Activated naive CD4-positive, alpha-beta T cell treated with anti-CD3 and anti-CD28 coated beads for 36 hours (primary cell): ENCODE measurements at regions not wholly inside any gene's neighbourhood (a gene's known extent, or its start where the extent isn't known, plus 50 kb on each side); places are given as distances from the start of the nearest gene placed in this dataset.
"Not testable (repeated sequence)": the region's sequence is repeated elsewhere in the genome, so short reads cannot be mapped to it uniquely, and the experiment has no call there.

ENCODE experiments used
- CTCF ChIA-PET: fragments of 350-600 bp; sonication (Branson Sonifier 250); formaldehyde crosslinking; loops from one replicate; lab custom pipeline; 2021; ENCODE audit warnings: antibody characterized with exemption; lab: Charles Lee
- DNase-seq: peaks from one replicate; pipeline ENCODE4 v3.0.0-alpha.2; 2020
- H3K27ac Mint-ChIP-seq: one replicate; pipeline ENCODE4 v1.8.0; 2021; ENCODE audit warnings: mild to moderate bottlenecking, mixed read lengths
- H3K27me3 Mint-ChIP-seq: one replicate; pipeline ENCODE4 v1.8.0; 2021; ENCODE audit warnings: low read depth, mixed read lengths
- H3K36me3 Mint-ChIP-seq: one replicate; pipeline ENCODE4 v1.8.0; 2021; ENCODE audit warnings: low read depth, mixed read lengths
- H3K4me1 Mint-ChIP-seq: one replicate; pipeline ENCODE4 v1.8.0; 2021; ENCODE audit warnings: low read depth, mixed read lengths
- H3K4me3 Mint-ChIP-seq: one replicate; pipeline ENCODE4 v1.8.0; 2021; ENCODE audit warnings: mild to moderate bottlenecking, moderate library complexity, mixed read lengths
- H3K9me3 Mint-ChIP-seq: one replicate; pipeline ENCODE4 v1.8.0; 2021; ENCODE audit warnings: mixed read lengths
- intact Hi-C: fragments of 100-400 bp; cut with micrococcal nuclease; formaldehyde crosslinking; loops from one replicate; pipeline ENCODE4 v1.15.1; 2023

DNA sequence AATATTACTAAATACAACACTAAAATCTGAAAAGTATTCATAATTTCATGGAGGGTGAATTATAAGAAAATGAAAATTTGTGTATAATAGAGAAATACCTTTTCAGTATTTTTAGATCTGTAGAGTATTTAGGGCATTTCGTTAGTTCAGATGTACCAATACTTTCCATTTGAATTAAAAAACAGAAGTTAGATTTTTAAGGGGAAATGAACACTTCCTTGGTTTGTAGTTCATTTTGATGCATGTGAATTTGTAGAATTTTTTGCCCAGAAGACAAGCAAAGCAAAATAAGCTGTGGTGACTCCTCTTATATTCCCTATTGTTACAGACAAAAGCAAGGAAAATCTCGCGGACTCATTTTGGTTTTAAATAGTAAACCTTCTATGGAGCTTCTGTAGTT lies 209.0 kb upstream of the RPS23 start:
- no peaks in the 10 kb centered on the region for H3K9me3 Mint-ChIP-seq
- no peaks in the 10 kb centered on the region for H3K4me1 Mint-ChIP-seq
- CTCF ChIA-PET = no interaction called here
- peaks cover 7% of the 10 kb centered on the region for H3K27me3 Mint-ChIP-seq
- intact Hi-C loops = no loop called here
- no peak overlapping the region for H3K4me3 Mint-ChIP-seq
- H3K36me3 Mint-ChIP-seq = no peaks in the 10 kb centered on the region
- DNase-seq = no peak
- no peak overlapping the region for H3K27ac Mint-ChIP-seq

- no peak for DNase-seq
- H3K4me1 Mint-ChIP-seq = no peaks in the 10 kb centered on the region
- no peaks in the 10 kb centered on the region for H3K9me3 Mint-ChIP-seq
- no peaks in the 10 kb centered on the region for H3K36me3 Mint-ChIP-seq
- peaks cover 13% of the 10 kb centered on the region for H3K27me3 Mint-ChIP-seq
- intact Hi-C loops = no loop called here
- CTCF ChIA-PET = interaction anchor here (1.0 kb wide), 1 partner anchor 127 kb away, joined by 3 read pairs; no protein-coding TSS in a partner anchor
- no peak overlapping the region for H3K27ac Mint-ChIP-seq
- H3K4me3 Mint-ChIP-seq = no peak overlapping the region
These were observed 202.2 kb upstream of the RPS23 start for GRCh38 chr5:82480331-82480730.

GRCh38 chr5:82476155-82476554 lies 198.0 kb upstream of the RPS23 start:
- Mint-ChIP-seq H3K27ac (no peak overlapping the region), H3K9me3 (no peaks in the 10 kb centered on the region), H3K27me3 (peaks cover 8% of the 10 kb centered on the region), H3K36me3 (no peaks in the 10 kb centered on the region), H3K4me3 (no peak overlapping the region), H3K4me1 (no peaks in the 10 kb centered on the region)
- DNase-seq = no peak
- intact Hi-C loops = no loop called here
- CTCF ChIA-PET = no interaction called here

GRCh38 chr5:82473262-82473661 lies 195.1 kb upstream of the RPS23 start:
- no peaks in the 10 kb centered on the region for H3K4me1 Mint-ChIP-seq
- no peak for DNase-seq
- H3K27me3 Mint-ChIP-seq = peaks cover 5% of the 10 kb centered on the region
- CTCF ChIA-PET = no interaction called here
- H3K9me3 Mint-ChIP-seq = no peaks in the 10 kb centered on the region
- intact Hi-C loops = no loop called here
- no peak overlapping the region for H3K27ac Mint-ChIP-seq
- H3K4me3 Mint-ChIP-seq = no peak overlapping the region
- H3K36me3 Mint-ChIP-seq = no peaks in the 10 kb centered on the region

DNA sequence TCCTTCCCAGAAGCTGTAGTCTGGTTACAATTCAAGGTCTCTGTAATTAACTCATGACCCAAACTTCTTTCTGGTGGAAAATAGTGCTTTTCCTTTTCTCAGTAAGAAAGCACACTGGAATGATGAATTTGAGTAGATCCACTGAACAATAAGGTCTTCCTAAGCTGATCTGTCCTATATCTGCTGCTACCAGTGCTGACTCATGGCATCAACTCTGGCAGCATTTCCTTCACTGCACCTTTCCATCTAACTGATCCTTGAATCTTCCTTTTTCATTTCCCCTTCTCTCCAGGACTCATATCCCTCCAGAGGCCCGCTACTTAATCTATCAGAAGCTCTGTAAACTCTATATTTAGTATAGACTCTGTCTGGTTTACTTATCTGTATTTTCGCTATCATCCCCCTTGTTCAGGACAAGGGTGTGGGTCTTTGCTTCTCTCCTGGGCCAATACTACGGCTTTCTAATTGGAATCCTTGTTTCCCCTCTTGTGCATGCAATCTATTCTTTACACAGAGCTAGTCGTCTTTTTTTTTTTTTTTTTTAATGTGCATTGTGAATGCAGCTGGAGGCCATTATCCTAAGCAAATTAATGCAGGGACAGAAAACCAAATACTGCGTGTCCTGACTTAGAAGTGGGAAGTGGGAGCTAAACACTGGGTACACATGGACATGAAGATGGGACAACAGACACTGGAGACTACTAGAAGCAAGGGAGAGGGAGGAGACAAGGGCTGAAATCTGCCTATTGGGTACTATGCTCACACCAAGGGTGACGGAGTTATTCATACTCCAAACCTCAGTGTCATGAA lies 192.2 kb upstream of the RPS23 start:
- Mint-ChIP-seq H3K27me3 (no peaks in the 10 kb centered on the region), H3K4me3 (no peak overlapping the region), H3K9me3 (no peaks in the 10 kb centered on the region), H3K27ac (no peak overlapping the region), H3K4me1 (no peaks in the 10 kb centered on the region), H3K36me3 (no peaks in the 10 kb centered on the region)
- no peak for DNase-seq
- intact Hi-C loops = no loop called here
- CTCF ChIA-PET = interaction anchor here (0.6 kb wide), 1 partner anchor 81 kb away, joined by 3 read pairs; no protein-coding TSS in a partner anchor

GRCh38 chr5:82466986-82467561 lies 188.9 kb upstream of the RPS23 start:
- H3K4me3 Mint-ChIP-seq = no peak overlapping the region
- H3K36me3 Mint-ChIP-seq = no peaks in the 10 kb centered on the region
- H3K27me3 Mint-ChIP-seq = no peaks in the 10 kb centered on the region
- CTCF ChIA-PET = no interaction called here
- H3K4me1 Mint-ChIP-seq = no peaks in the 10 kb centered on the region
- no peak for DNase-seq
- H3K27ac Mint-ChIP-seq = no peak overlapping the region
- peaks cover 3% of the 10 kb centered on the region for H3K9me3 Mint-ChIP-seq
- intact Hi-C loops = no loop called here

DNA sequence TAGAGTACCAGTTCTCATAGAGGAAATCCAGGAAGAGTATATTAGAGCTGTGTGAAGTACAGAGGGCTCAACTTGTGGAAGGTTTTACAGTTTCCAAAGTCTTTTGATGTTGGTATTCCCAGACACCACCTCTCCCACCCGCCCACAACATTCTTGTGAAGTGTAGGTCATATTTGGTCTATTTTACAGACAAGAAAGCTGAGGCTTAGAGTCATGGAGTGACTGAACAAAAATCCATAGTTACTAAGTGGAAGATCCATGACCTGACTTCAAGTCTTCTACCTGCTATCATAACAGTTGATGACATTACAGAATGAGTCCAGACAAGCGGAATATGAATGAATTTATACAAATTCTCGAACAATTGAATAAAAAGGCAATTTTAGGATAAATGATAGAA lies 187.1 kb upstream of the RPS23 start:
- peaks cover 3% of the 10 kb centered on the region for H3K9me3 Mint-ChIP-seq
- intact Hi-C loops = no loop called here
- no peak overlapping the region for H3K27ac Mint-ChIP-seq
- H3K4me1 Mint-ChIP-seq = no peaks in the 10 kb centered on the region
- CTCF ChIA-PET = no interaction called here
- DNase-seq = no peak
- no peaks in the 10 kb centered on the region for H3K36me3 Mint-ChIP-seq
- H3K27me3 Mint-ChIP-seq = peaks cover 6% of the 10 kb centered on the region
- H3K4me3 Mint-ChIP-seq = no peak overlapping the region

- no peak overlapping the region for H3K4me3 Mint-ChIP-seq
- intact Hi-C loops = loop anchor here (1.0 kb wide), 1 partner anchor 108 kb away; no protein-coding TSS in a partner anchor
- H3K27ac Mint-ChIP-seq = no peak overlapping the region
- H3K27me3 Mint-ChIP-seq = peaks cover 21% of the 10 kb centered on the region
- H3K4me1 Mint-ChIP-seq = no peaks in the 10 kb centered on the region
- peaks cover 6% of the 10 kb centered on the region for H3K9me3 Mint-ChIP-seq
- CTCF ChIA-PET = interaction anchor here (0.5 to 1.2 kb wide), 3 partner anchors 108 to 1040 kb away, joined by 3 to 7 read pairs (median 3); no protein-coding TSS in a partner anchor
- no peaks in the 10 kb centered on the region for H3K36me3 Mint-ChIP-seq
- no peak for DNase-seq
These were observed 181.5 kb upstream of the RPS23 start for GRCh38 chr5:82459626-82460025.

DNA sequence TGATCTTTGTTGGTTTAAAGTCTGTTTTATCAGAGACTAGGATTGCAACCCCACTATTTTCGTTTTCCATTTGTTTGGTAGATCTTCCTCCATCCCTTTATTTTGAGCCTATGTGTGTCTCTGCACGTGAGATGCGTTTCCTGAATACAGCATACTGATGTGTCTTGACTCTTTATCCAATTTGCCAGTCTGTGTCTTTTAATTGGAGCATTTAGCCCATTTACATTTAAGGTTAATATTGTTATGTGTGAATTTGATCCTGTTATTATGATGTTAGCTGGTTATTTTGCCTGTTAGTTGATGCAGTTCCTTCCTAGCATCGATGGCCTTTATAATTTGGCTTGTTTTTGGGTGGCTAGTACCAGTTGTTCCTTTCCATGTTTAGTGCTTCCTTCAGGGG lies 177.2 kb upstream of the RPS23 start:
- DNase-seq, H3K4me3 Mint-ChIP-seq, CTCF ChIA-PET, H3K4me1 Mint-ChIP-seq, H3K9me3 Mint-ChIP-seq, H3K27ac Mint-ChIP-seq, H3K36me3 Mint-ChIP-seq, intact Hi-C loops: not testable (repeated sequence)
- peaks cover 15% of the 10 kb centered on the region for H3K27me3 Mint-ChIP-seq

- Mint-ChIP-seq H3K36me3 (no peaks in the 10 kb centered on the region), H3K4me3 (no peak overlapping the region)
- CTCF ChIA-PET = no interaction called here
These were observed 170.2 kb upstream of the RPS23 start for GRCh38 chr5:82448374-82448773.

DNA sequence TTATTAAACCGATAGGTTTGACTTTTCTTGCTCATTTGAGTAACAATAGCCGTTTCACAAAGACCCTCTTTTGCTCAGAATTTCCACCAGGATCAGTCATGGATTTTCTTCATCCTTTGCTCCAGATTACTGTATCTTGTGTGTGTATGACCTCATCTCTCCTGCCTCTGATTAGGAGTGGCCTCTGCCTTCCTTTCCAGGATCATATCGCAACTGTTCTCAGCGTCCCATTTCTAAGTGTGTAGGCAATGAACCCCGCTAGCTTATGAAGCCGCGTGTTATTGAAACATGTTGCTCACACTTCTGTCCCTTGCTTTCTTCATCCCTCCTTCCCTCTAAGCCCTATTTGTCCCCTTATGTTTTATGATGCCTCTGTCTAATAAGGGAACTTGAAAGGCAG lies 169.8 kb upstream of the RPS23 start:
- H3K27ac Mint-ChIP-seq = no peak overlapping the region
- H3K27me3 Mint-ChIP-seq = peaks cover 6% of the 10 kb centered on the region
- CTCF ChIA-PET = no interaction called here
- H3K4me1 Mint-ChIP-seq = no peaks in the 10 kb centered on the region
- peaks cover 7% of the 10 kb centered on the region for H3K9me3 Mint-ChIP-seq
- DNase-seq = no peak
- H3K4me3 Mint-ChIP-seq = no peak overlapping the region
- H3K36me3 Mint-ChIP-seq = no peaks in the 10 kb centered on the region
- intact Hi-C loops = no loop called here

More at GRCh38 chr5:82448374-82448773, 170.2 kb upstream of the RPS23 start:
- H3K27me3 Mint-ChIP-seq = peaks cover 6% of the 10 kb centered on the region
- no peak overlapping the region for H3K27ac Mint-ChIP-seq
- intact Hi-C loops = no loop called here
- DNase-seq = no peak
- H3K4me1 Mint-ChIP-seq = no peaks in the 10 kb centered on the region
- H3K9me3 Mint-ChIP-seq = peaks cover 7% of the 10 kb centered on the region

DNA sequence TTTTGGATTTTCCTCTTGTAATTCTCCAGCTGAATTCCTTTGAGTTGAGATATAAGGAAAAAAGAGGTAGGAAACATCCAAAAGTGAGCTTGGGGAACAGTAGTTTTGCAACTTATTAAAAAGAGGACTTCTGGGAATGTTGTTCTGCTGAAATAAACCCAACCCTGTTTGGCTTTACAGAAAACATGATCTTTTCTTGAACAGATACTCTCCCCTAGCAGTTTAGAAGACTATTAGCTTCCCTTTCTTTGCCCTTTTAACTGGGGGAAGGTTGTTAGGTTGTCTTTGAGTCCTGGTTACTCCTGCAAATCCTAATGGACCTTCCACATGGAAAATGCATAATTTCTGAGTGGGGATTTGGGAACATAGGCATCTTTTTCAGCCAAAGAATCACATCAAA lies 168.7 kb upstream of the RPS23 start:
- Mint-ChIP-seq H3K4me1 (no peaks in the 10 kb centered on the region), H3K27me3 (peaks cover 6% of the 10 kb centered on the region), H3K27ac (no peak overlapping the region), H3K4me3 (no peak overlapping the region), H3K9me3 (peaks cover under 1% of the 10 kb centered on the region), H3K36me3 (no peaks in the 10 kb centered on the region)
- CTCF ChIA-PET = no interaction called here
- DNase-seq = no peak
- intact Hi-C loops = no loop called here
